Mesendoderm (in vitro differentiated cells): ENCODE measurements at regions not wholly inside any gene's neighbourhood (a gene's known extent, or its start where the extent isn't known, plus 50 kb on each side); places are given as distances from the start of the nearest gene placed in this dataset.
A peak's percentile ranks its signal among the peaks of the same experiment; 100 is the strongest.

Experiments used
- DNase-seq: peaks from one replicate; pipeline ENCODE4 v3.0.0; 2013
- H2AK5ac ChIP-seq: 2 replicates; pipeline ENCODE4 v1.6.1; 2013; ENCODE audit warnings: low read length, inconsistent platforms
- H2BK120ac ChIP-seq: 2 replicates; pipeline ENCODE4 v1.6.1; 2013; ENCODE audit warnings: low read depth, mild to moderate bottlenecking, low read length, moderate library complexity, mixed read lengths
- H2BK15ac ChIP-seq: replicated peaks from 2 replicates; pipeline ENCODE4 v1.6.1; 2013; ENCODE audit warnings: low read depth, mild to moderate bottlenecking, moderate library complexity
- H2BK5ac ChIP-seq: 2 replicates; pipeline ENCODE4 v1.6.1; 2013; ENCODE audit warnings: low read length, inconsistent platforms
- H3K18ac ChIP-seq: 2 replicates; pipeline ENCODE4 v1.6.1; 2013; ENCODE audit warnings: mild to moderate bottlenecking, low read length, mixed read lengths
- H3K23ac ChIP-seq: one replicate; pipeline ENCODE4 v1.6.1; 2013; ENCODE audit warnings: low read length
- H3K27ac ChIP-seq: 2 replicates; pipeline ENCODE4 v1.5.1; 2013; ENCODE audit warnings: low read depth, mild to moderate bottlenecking, inconsistent platforms, low read length, moderate library complexity
- H3K27me3 ChIP-seq: 2 replicates; pipeline ENCODE4 v1.6.1; 2013; ENCODE audit warnings: low read length, control low read depth, mild to moderate bottlenecking, inconsistent platforms; ENCODE audit not compliant: insufficient read depth, poor library complexity
- H3K36me3 ChIP-seq: 2 replicates; pipeline ENCODE4 v1.6.1; 2013; ENCODE audit warnings: low read length, inconsistent platforms; ENCODE audit not compliant: control insufficient read depth, insufficient read depth
- H3K4ac ChIP-seq: one replicate; pipeline ENCODE4 v1.6.1; 2013; ENCODE audit warnings: low read depth, mild to moderate bottlenecking, low read length, moderate library complexity
- H3K4me1 ChIP-seq: 2 replicates; pipeline ENCODE4 v1.6.1; 2013; ENCODE audit warnings: low read depth, low read length, inconsistent platforms; ENCODE audit not compliant: control insufficient read depth
- H3K4me2 ChIP-seq: 2 replicates; pipeline ENCODE4 v1.6.1; 2013; ENCODE audit warnings: low read length
- H3K4me3 ChIP-seq: 2 replicates; pipeline ENCODE4 v1.5.1; 2013; ENCODE audit warnings: mild to moderate bottlenecking, low read length
- H3K56ac ChIP-seq: one replicate; pipeline ENCODE4 v1.6.1; 2013; ENCODE audit warnings: low read length
- H3K79me1 ChIP-seq: 2 replicates; pipeline ENCODE4 v1.6.1; 2013; ENCODE audit warnings: low read length, inconsistent platforms
- H3K79me2 ChIP-seq: 2 replicates; pipeline ENCODE4 v1.6.1; 2013; ENCODE audit warnings: mild to moderate bottlenecking, low read length; ENCODE audit not compliant: control insufficient read depth, insufficient read depth
- H3K9ac ChIP-seq: 2 replicates; pipeline ENCODE4 v1.6.1; 2013; ENCODE audit warnings: low read length, inconsistent platforms
- H4K5ac ChIP-seq: one replicate; pipeline ENCODE4 v1.6.1; 2013; ENCODE audit warnings: low read length
- H4K8ac ChIP-seq: one replicate; pipeline ENCODE4 v1.6.1; 2013; ENCODE audit warnings: low read depth, mild to moderate bottlenecking, control low read depth, low read length, moderate library complexity
- WGBS: extraction: QIAGEN DNeasy Blood & Tissue Kit; methylation state at CpG from one replicate; pipeline ENCODE4 v1.1.7; 2013; ENCODE audit warnings: low lambda C conversion rate, missing lambda C conversion rate; ENCODE audit not compliant: insufficient coverage; ENCODE audit errors: extremely low coverage; 5-methylcytosine and 5-hydroxymethylcytosine counted together

GRCh38 chrY:13804124-13805056 is 100.7 kb downstream of the TMSB4Y start:
- Histone ChIP-seq H3K79me2 (no peaks in the 10 kb centered on the region), H4K8ac (no peak overlapping the region), H2BK120ac (no peak overlapping the region), H2BK5ac (no peak overlapping the region), H3K4me3 (no peak overlapping the region), H2AK5ac (no peak overlapping the region), H3K36me3 (no peaks in the 10 kb centered on the region), H3K4me2 (no peak overlapping the region), H3K23ac (no peak overlapping the region), H3K4ac (no peak overlapping the region), H3K9ac (no peak overlapping the region), H2BK15ac (no peak overlapping the region), H3K18ac (no peak overlapping the region), H3K27ac (peak overlapping the region; percentile 45), H3K4me1 (no peaks in the 10 kb centered on the region), H3K56ac (no peak overlapping the region), H4K5ac (no peak overlapping the region), H3K27me3 (no peaks in the 10 kb centered on the region), H3K79me1 (no peaks in the 10 kb centered on the region)
- WGBS, result no CpG with 5 or more reads among the region's 17 CpGs
- peak; percentile 50 for DNase-seq

- no peak overlapping the region for H3K9ac ChIP-seq
- no CpG with 5 or more reads among the region's 2 CpGs for WGBS
These were observed 101.5 kb downstream of the TMSB4Y start for GRCh38 chrY:13805057-13805735.

GRCh38 chrY:13805736-13806067 is 102.0 kb downstream of the TMSB4Y start:
- H3K4me3 ChIP-seq, result no peak overlapping the region
- no peaks in the 10 kb centered on the region for H3K4me1 ChIP-seq
- H3K56ac ChIP-seq, result no peak overlapping the region
- H2BK5ac ChIP-seq, result no peak overlapping the region
- H3K4me2 ChIP-seq, result no peak overlapping the region
- no peak overlapping the region for H2BK15ac ChIP-seq
- H3K4ac ChIP-seq, result no peak overlapping the region
- no peak overlapping the region for H4K8ac ChIP-seq
- H2AK5ac ChIP-seq, result no peak overlapping the region
- no peak overlapping the region for H3K9ac ChIP-seq
- H2BK120ac ChIP-seq, result no peak overlapping the region
- no peaks in the 10 kb centered on the region for H3K27me3 ChIP-seq
- H3K18ac ChIP-seq, result no peak overlapping the region
- no peaks in the 10 kb centered on the region for H3K79me1 ChIP-seq
- DNase-seq, result no peak
- H3K79me2 ChIP-seq, result no peaks in the 10 kb centered on the region
- H3K36me3 ChIP-seq, result no peaks in the 10 kb centered on the region
- WGBS, result no CpG with 5 or more reads among the region's 2 CpGs
- no peak overlapping the region for H3K23ac ChIP-seq
- no peak overlapping the region for H4K5ac ChIP-seq
- H3K27ac ChIP-seq, result no peak overlapping the region

More at GRCh38 chrY:13805057-13805735, 101.5 kb downstream of the TMSB4Y start:
- H3K27me3 ChIP-seq, result no peaks in the 10 kb centered on the region
- H2BK5ac ChIP-seq, result no peak overlapping the region
- H4K5ac ChIP-seq, result no peak overlapping the region
- no peak overlapping the region for H2AK5ac ChIP-seq
- H3K23ac ChIP-seq, result no peak overlapping the region
- no peak overlapping the region for H3K56ac ChIP-seq
- no peaks in the 10 kb centered on the region for H3K79me1 ChIP-seq
- H3K36me3 ChIP-seq, result no peaks in the 10 kb centered on the region
- DNase-seq, result no peak
- no peak overlapping the region for H3K4me2 ChIP-seq
- H3K4me1 ChIP-seq, result no peaks in the 10 kb centered on the region
- H3K4ac ChIP-seq, result no peak overlapping the region
- H3K18ac ChIP-seq, result no peak overlapping the region
- no peak overlapping the region for H2BK120ac ChIP-seq
- H3K27ac ChIP-seq, result no peak overlapping the region
- no peak overlapping the region for H3K4me3 ChIP-seq
- H4K8ac ChIP-seq, result no peak overlapping the region
- no peak overlapping the region for H2BK15ac ChIP-seq
- H3K79me2 ChIP-seq, result no peaks in the 10 kb centered on the region

- Histone ChIP-seq H2BK120ac (no peak overlapping the region), H2BK5ac (no peak overlapping the region), H3K4ac (no peak overlapping the region), H3K4me2 (no peak overlapping the region), H2BK15ac (no peak overlapping the region), H3K79me1 (no peaks in the 10 kb centered on the region), H4K5ac (no peak overlapping the region), H3K27ac (no peak overlapping the region), H3K4me1 (no peaks in the 10 kb centered on the region), H3K79me2 (no peaks in the 10 kb centered on the region), H3K56ac (no peak overlapping the region), H4K8ac (no peak overlapping the region), H2AK5ac (no peak overlapping the region), H3K23ac (no peak overlapping the region), H3K36me3 (no peaks in the 10 kb centered on the region), H3K4me3 (no peak overlapping the region), H3K18ac (no peak overlapping the region), H3K27me3 (no peaks in the 10 kb centered on the region), H3K9ac (no peak overlapping the region)
- DNase-seq, result no peak
- no CpG with 5 or more reads among the region's 9 CpGs for WGBS
These were observed 126.4 kb downstream of the TMSB4Y start for GRCh38 chrY:13830089-13830488.

- H3K27ac ChIP-seq, result no peak overlapping the region
- no peaks in the 10 kb centered on the region for H3K79me1 ChIP-seq
- no peak overlapping the region for H3K23ac ChIP-seq
- H3K27me3 ChIP-seq, result no peaks in the 10 kb centered on the region
- H2AK5ac ChIP-seq, result no peak overlapping the region
- no peak overlapping the region for H3K56ac ChIP-seq
- DNase-seq, result no peak
- no peak overlapping the region for H3K4me2 ChIP-seq
- no peaks in the 10 kb centered on the region for H3K36me3 ChIP-seq
- H3K9ac ChIP-seq, result no peak overlapping the region
- no peak overlapping the region for H3K4ac ChIP-seq
- H3K18ac ChIP-seq, result no peak overlapping the region
- H3K79me2 ChIP-seq, result no peaks in the 10 kb centered on the region
- no peaks in the 10 kb centered on the region for H3K4me1 ChIP-seq
- no peak overlapping the region for H4K5ac ChIP-seq
- H2BK5ac ChIP-seq, result no peak overlapping the region
- no CpG with 5 or more reads among the region's 2 CpGs for WGBS
- H3K4me3 ChIP-seq, result no peak overlapping the region
- H2BK120ac ChIP-seq, result no peak overlapping the region
- H2BK15ac ChIP-seq, result no peak overlapping the region
- H4K8ac ChIP-seq, result no peak overlapping the region
These were observed 140.7 kb downstream of the TMSB4Y start for GRCh38 chrY:13844411-13844810.
